ENCODE measurements at regions not wholly inside any gene's neighbourhood (a gene's known extent, or its start where the extent isn't known, plus 50 kb on each side); places are given as distances from the start of the nearest gene placed in this dataset.

- no peak for DNase-seq (ENCODE audit: extremely low read depth, low read depth, low spot score)
Observed at GRCh38 chr9:86765746-86766430, 181.4 kb downstream of the GAS1 start.

GRCh38 chr9:86764671-86765343 is 182.5 kb downstream of the GAS1 start:
- DNase-seq (ENCODE audit: extremely low read depth, low read depth, low spot score): no peak

- DNase-seq (ENCODE audit: extremely low read depth, low read depth, low spot score): no peak
Observed at GRCh38 chr9:86764221-86764624, 183.1 kb downstream of the GAS1 start.

- no peak for DNase-seq (ENCODE audit: extremely low read depth, low read depth, low spot score)
Observed at GRCh38 chr9:86763791-86764190, 183.5 kb downstream of the GAS1 start.

GRCh38 chr9:86757382-86757720 is 190.0 kb downstream of the GAS1 start:
- no peak for DNase-seq (ENCODE audit: extremely low read depth, low read depth, low spot score)

- no peak for DNase-seq (ENCODE audit: extremely low read depth, low read depth, low spot score)
Observed at GRCh38 chr9:86756576-86757381, 190.5 kb downstream of the GAS1 start.

GRCh38 chr9:86755561-86755941 is 191.8 kb downstream of the GAS1 start:
- no peak for DNase-seq (ENCODE audit: extremely low read depth, low read depth, low spot score)

- no peak for DNase-seq (ENCODE audit: extremely low read depth, low read depth, low spot score)
Observed at GRCh38 chr9:86754581-86755560, 192.4 kb downstream of the GAS1 start.

GRCh38 chr9:86753836-86754235 is 193.5 kb downstream of the GAS1 start:
- no peak for DNase-seq (ENCODE audit: extremely low read depth, low read depth, low spot score)

- DNase-seq (ENCODE audit: extremely low read depth, low read depth, low spot score): no peak
Observed at GRCh38 chr9:86752733-86753132, 194.6 kb downstream of the GAS1 start.

- no peak for DNase-seq (ENCODE audit: extremely low read depth, low read depth, low spot score)
Observed at GRCh38 chr9:86751956-86752355, 195.3 kb downstream of the GAS1 start.

- DNase-seq (ENCODE audit: extremely low read depth, low read depth, low spot score): no peak
Observed at GRCh38 chr9:86751207-86751606, 196.1 kb downstream of the GAS1 start.

- DNase-seq (ENCODE audit: extremely low read depth, low read depth, low spot score): no peak
Observed at GRCh38 chr9:86749894-86750255, 197.4 kb downstream of the GAS1 start.

GRCh38 chr9:86749161-86749893 is 198.0 kb downstream of the GAS1 start:
- DNase-seq (ENCODE audit: extremely low read depth, low read depth, low spot score): no peak

- no peak for DNase-seq (ENCODE audit: extremely low read depth, low read depth, low spot score)
Observed at GRCh38 chr9:86747711-86748110, 199.6 kb downstream of the GAS1 start.

GRCh38 chr9:86741311-86742208 is 205.7 kb downstream of the GAS1 start:
- DNase-seq (ENCODE audit: extremely low read depth, low read depth, low spot score): no peak

GRCh38 chr9:86735772-86736458 is 211.4 kb downstream of the GAS1 start:
- DNase-seq (ENCODE audit: extremely low read depth, low read depth, low spot score): no peak

- DNase-seq (ENCODE audit: extremely low read depth, low read depth, low spot score): no peak
Observed at GRCh38 chr9:86734771-86735170, 212.5 kb downstream of the GAS1 start.

GRCh38 chr9:86733929-86734328 is 213.4 kb downstream of the GAS1 start:
- DNase-seq (ENCODE audit: extremely low read depth, low read depth, low spot score): no peak
